Epidermal melanocyte (primary cell): ENCODE measurements at regions not wholly inside any gene's neighbourhood (a gene's known extent, or its start where the extent isn't known, plus 50 kb on each side); places are given as distances from the start of the nearest gene placed in this dataset.

Experiments used
- DNase-seq: peaks from one replicate; pipeline ENCODE4 v3.0.0; 2011; ENCODE audit warnings: low spot score; ENCODE audit not compliant: insufficient read length

DNA sequence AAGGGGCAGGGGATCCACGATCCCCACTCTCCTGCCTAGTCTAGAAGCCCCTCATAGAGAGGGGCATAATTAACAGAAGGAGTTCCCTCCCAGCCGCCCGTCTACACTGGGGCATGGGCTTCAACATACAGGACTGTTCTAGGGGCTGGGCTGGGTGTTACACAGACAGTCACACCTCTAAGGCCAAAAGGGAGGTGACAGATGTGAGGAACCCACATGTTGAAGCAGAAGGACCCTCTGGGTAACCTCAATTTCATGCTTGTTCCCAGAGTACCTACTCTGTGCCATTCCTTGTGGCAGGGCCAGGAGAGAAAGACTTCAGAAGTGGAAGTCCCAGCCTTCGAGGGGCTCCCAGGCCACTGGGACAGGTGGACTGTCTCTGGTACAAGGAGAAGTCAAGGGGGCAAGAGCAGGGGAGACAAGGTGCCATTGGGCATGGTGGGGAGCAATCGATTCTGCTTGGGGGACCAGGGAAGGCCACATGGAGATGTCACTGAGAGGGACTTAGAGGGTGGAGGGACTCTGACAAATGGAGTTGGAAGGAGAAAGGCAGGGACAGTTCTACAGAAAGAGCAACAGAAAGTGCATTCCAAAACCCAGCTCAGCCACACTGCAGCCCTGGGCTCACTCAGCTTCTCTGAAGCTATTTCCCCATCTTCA lies 71.3 kb downstream of the CPN2 start:
- DNase-seq = no peak

DNA sequence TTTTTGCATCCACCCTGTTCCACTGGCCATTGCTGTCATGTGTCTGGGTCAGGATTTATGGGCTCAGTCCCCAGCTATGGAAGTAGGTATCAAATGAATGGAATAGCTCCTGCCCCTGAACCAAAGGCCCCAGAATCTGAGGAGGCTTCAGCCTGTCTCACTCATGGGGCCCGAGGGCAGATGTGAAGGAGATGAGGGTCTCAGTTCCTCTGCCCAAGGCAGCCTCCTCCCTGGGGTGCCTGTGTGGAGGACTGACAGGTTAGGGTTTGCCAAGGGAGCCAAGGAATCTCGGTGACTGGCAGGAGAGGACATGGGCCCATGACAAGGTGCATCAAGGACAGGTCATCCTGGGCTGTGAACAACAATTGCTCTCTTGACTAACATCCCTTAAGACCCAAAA lies 70.4 kb downstream of the CPN2 start:
- DNase-seq = no peak

DNA sequence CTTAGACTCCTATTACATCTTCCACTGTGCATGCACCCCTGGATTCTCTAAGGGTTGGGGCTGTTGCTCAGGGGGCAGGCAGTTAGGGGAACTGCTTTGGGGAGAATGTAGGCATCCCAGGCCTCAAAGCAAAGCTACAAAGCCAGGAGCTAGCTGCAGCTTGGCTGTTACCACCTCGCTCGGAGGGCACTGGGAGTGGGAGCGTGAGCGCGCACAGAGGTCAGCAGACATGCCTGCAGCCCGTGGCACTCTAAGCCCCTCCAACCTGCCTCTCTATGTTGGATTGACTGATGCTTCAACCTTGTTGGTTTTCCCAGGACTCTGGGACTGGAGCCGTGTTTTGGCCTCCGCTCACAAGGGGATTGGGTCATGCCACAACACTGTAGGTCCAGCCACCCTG lies 69.8 kb downstream of the CPN2 start:
- no peak for DNase-seq

DNA sequence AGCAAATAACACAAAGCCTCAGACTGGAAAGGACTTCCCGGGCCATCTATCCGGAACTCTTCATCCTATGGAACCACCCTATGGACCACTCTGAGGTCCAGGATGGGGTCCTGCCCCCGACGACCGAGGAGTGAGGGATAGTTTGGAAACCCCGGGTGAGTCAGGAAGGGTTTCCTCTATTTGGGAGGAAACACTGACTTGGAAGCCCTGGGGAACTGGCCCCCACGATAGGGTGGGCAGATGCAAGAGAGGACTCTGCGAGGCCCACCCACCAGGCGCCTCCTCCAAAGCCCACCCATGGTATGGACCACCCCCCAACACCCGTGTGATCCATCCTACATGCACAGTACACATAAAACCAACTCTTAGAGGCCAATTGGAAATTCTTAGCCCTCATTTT lies 69.4 kb downstream of the CPN2 start:
- DNase-seq = no peak

DNA sequence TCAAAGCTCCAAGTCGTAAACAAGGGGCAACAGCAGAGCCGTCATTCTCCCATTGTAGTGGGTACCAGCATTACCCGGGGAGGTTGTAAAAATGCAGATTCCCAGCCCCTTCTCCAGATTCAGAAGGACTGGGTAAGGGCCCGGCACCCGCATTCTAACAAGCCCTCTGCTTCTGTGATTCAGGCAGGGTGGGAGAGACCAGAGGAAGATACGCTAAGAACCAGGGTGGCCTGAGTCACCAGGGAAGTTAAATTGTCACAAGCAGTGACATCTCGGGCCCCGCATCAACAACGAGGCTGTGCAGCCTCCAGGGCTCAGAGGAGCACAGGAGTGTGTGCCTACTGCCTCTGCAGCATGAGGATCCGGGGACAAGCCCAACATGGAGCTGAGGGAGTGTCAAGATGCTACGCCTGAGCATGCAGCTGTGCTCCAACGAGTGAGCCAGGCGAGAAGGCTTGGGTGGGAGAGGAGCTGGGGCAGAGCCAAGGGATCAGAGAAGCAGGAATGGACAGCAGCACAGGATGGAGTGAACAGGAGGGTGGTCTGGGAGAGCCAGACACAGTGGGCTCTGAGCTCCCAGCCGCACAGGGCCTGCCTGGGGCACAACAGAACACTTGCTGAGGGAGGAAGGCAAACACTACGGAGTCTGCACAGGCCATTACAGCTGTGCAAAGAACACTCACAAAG lies 68.5 kb downstream of the CPN2 start:
- DNase-seq = no peak

DNA sequence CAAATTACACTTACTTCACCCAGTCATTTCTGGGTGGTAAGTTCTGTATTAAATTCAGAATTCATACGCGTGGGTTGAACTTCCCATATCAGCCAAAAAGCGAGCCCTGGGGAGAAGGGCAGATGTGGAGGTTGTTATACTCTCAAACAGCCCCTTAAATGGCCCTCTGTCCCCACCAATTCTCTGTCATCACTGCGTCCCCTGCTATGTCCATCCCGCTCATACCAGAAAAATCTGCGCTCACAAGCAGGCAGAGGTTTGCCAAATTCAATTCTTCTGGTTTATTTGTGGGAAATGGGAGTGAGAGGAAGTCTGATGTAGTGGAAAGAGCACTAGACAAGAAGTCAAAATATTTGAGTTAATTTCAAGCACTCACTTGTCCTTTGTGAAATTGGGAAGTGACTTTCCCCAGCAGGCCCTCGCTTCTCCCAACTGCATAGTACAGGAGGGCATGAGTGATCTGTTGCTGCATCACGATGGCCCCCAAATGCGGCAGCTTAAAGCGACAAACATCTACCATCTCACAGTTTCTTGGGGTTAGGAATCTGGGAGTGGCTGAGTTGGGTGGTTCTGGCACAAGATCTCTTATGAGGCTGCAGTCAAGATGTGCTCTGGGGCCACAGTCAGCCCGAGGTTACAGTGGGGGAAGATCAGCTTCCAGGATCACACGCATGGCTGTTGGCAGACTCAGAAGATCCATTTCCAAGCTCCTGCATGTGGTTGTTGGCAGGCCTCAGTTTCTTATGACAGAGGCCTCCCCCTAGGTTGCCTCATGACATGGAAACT lies 67.7 kb downstream of the CPN2 start:
- DNase-seq = no peak

DNA sequence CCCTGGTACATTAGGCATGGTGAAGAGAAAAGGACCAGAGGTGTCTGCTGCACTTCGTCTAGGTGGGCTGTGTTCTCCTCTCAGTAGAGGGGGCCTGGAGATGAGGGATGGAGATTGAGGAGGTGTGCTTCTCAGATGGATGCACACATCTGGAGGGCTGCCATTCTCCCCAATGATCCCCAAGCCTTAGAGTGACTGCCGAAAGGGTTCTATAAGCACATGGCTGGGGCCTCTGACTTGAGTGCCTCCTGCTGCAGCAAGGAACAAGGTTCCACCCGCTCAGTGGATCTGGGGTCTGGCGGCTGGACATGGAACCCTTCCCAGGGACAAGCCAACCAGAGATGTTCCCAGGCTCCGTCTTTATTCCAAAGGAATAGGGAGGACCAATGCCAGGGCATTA lies 66.8 kb downstream of the CPN2 start:
- no peak for DNase-seq

DNA sequence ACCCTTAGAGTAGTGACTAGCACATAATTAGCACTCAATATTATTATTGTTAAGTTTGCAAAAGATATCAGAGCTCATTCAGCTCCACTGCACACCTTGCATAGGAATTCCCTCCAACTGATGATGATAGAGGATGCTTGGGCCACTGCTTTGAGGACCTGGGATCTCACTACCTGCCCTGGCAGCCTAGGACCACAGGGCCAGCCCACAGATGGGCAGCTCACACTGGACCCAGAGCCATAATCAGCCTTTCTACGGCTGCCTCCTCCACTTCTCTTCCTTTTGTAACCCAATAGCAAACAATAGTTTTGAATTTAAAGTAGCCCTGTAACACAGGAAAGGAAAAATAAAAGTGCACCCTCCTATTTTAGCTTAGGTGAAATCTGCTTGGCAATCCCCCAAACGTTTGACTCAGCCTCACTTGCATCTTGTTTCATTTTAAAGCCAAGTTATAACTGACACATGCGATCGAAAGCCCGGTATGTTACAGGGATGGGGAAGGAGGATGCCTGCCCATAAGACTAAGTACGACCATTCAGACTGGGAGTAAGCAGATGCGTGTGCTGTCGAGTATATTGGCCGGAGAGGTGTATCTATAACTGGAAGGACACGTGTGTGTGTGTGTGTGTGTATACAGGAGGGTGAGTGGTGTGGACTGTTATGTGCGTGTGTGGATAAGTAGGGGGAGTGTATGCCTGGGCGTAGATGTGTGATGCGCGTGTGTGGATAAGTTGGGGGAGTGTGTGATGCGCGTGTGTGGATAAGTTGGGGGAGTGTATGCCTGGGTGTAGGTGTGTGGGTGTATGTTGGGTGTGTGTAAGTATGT lies 65.9 kb downstream of the CPN2 start:
- no peak for DNase-seq

DNA sequence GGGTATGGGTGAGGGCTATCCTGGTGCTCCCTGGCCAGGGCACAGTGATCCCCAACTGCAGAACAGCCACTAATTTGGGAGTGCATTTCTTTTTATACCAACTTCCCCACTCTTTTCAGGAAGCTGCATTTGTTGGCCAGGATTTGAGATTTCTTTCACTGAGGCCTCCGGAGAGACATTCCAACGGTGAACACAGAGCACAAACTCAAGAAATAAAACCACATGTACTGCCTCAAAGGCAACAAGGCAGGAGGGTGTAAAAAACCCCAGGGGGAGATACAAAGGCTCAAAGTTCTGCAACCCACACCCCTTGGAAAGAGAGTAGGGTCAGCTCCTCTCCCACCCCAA lies 65.3 kb downstream of the CPN2 start:
- DNase-seq = no peak

DNA sequence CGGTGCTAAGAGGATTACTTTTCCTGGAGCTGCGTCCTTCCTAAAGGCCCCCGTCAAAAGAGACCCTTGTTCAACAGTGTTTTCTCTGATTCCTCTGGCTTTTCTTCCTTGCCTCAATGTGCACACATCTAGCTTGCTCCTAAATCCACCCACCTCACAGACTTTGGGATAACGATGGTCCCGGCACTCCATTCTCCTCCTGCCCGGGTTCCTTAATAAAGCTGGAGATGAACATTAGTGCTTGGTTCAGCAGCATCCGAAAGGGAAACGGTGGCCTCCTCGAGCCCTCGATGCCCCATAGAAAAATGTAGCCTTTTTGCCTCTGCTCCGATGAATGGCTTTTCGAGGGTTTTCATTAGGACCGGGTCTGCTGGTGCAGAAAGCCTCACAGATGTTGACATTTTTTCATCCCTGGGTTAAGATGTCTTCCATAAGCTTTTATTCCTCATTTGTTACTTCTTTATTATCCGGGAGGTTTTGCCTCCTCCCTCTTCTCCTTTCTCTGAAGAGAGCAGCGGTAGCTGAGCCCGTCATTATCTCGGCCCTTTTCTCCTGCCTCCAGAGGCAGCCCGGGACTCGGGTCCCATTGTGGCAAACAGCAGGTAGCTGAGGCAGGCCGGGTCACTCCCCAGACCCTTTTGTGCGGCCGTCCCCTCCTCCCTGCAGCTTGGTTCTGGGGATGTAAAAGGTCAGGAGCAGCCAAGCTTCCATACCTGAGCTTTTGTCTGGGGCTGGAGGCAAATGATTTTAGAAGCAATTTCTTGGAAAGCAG lies 64.6 kb downstream of the CPN2 start:
- DNase-seq = no peak

DNA sequence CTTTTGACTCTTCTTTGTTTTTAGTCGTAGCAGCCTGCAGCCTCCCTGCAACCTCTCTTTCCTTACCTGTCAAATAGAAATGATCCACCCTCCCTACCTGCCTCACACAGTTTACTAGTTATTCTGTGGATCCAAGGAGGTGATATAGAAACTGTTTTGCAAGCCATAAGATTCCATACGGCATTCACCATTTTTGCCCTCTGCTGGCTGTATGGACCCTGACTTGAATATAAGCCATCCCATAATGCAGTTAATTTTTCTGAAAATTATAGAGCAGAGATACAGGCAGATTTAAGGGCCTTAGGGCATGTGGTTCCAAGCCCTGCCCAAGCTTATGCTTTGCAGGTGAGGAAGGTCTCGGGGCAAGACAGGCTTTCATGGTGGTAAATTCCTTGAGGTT lies 63.8 kb downstream of the CPN2 start:
- DNase-seq = no peak

DNA sequence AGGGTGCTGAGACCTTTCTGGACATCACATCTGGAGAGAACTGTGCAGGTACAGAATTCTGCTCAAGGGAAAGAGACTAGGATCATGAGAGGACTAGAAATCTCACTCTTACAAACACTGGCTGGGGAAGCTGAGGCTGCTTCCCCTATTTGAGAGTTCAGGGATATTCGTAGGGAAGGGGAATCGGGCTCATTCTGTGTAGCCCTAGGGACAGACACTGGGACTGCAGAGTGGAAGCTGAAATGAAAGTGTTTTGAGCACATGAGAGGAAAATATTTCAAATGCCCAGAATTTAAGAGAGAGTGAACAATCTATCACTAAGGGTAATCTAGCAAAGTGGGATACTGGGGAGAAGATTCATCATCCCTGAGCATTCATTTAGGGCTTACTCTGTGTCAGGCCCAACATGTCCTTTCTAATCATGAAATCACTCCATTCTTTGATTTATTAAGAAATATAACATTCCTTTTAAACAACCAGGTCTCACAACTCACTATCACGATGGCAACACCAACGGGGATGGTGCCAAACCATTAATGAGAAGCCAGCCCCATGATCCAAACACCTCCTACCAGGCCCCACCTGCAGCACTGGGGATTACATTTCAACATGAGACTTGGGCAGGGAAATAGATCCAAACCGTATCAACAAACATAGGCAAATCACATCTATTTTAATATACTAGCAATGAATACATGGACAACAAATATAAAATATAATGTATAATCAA lies 63.0 kb downstream of the CPN2 start:
- no peak for DNase-seq
